ENCODE measurements at regions not wholly inside any gene's neighbourhood (a gene's known extent, or its start where the extent isn't known, plus 50 kb on each side); places are given as distances from the start of the nearest gene placed in this dataset.

- Histone ChIP-seq H3K27ac (ENCODE audit: low read depth in 1 of 3, low read length in 2 of 3) (no peak overlapping the region), H3K36me3 (ENCODE audit: control insufficient read depth in 3 of 3, insufficient read depth in 2 of 3, low read depth in 1 of 3, low read length in 3 of 3) (no peaks in the 10 kb centered on the region), H3K4me3 (ENCODE audit: low read depth in 1 of 3, low read length in 3 of 3) (no peak overlapping the region), H3K4me1 (ENCODE audit: control insufficient read depth in 3 of 3, insufficient read depth in 2 of 3, low read depth in 1 of 3, low read length in 2 of 3) (no peaks in the 10 kb centered on the region), H3K9me3 (ENCODE audit: control insufficient read depth in 2 of 2, insufficient read depth in 1 of 2, low read depth in 1 of 2, low read length in 1 of 2) (no peaks in the 10 kb centered on the region), H3K27me3 (ENCODE audit: control insufficient read depth in 3 of 3, insufficient read depth in 3 of 3, low read length in 3 of 3) (peaks cover 11 to 39% (median 13%) of the 10 kb centered on the region in 3 donors)
- 5 to 18% (median 9%) methylated on average over 14 of the region's 14 CpGs for WGBS, 3 donors
- DNase-seq (no peak), FAIRE-seq (no peak)
These were observed 297.2 kb downstream of the OMA1 start for GRCh38 chr1:58249388-58249736.

- Histone ChIP-seq H3K36me3 (ENCODE audit: control insufficient read depth in 3 of 3, insufficient read depth in 2 of 3, low read depth in 1 of 3, low read length in 3 of 3) (no peaks in the 10 kb centered on the region), H3K27ac (ENCODE audit: low read depth in 1 of 3, low read length in 2 of 3) (no peak overlapping the region), H3K27me3 (ENCODE audit: control insufficient read depth in 3 of 3, insufficient read depth in 3 of 3, low read length in 3 of 3) (peaks cover 11 to 39% (median 13%) of the 10 kb centered on the region in 3 donors), H3K4me3 (ENCODE audit: low read depth in 1 of 3, low read length in 3 of 3) (no peak overlapping the region), H3K9me3 (ENCODE audit: control insufficient read depth in 2 of 2, insufficient read depth in 1 of 2, low read depth in 1 of 2, low read length in 1 of 2) (no peaks in the 10 kb centered on the region), H3K4me1 (ENCODE audit: control insufficient read depth in 3 of 3, insufficient read depth in 2 of 3, low read depth in 1 of 3, low read length in 2 of 3) (no peaks in the 10 kb centered on the region)
- no peak for DNase-seq
- WGBS, 3 donors = 3 to 18% (median 13%) methylated on average over 11 of the region's 11 CpGs
- FAIRE-seq = no peak
These were observed 297.7 kb downstream of the OMA1 start for GRCh38 chr1:58248791-58249190.

GRCh38 chr1:58248072-58248471, 298.5 kb downstream of the OMA1 start:
- no peak overlapping the region for H3K4me3 ChIP-seq (ENCODE audit: low read depth in 1 of 3, low read length in 3 of 3)
- no peak for FAIRE-seq
- 37 to 43% (median 42%) methylated on average over 5 of the region's 5 CpGs for WGBS, 3 donors
- no peaks in the 10 kb centered on the region for H3K36me3 ChIP-seq (ENCODE audit: control insufficient read depth in 3 of 3, insufficient read depth in 2 of 3, low read depth in 1 of 3, low read length in 3 of 3)
- H3K27me3 ChIP-seq (ENCODE audit: control insufficient read depth in 3 of 3, insufficient read depth in 3 of 3, low read length in 3 of 3) = peaks cover 11 to 39% (median 13%) of the 10 kb centered on the region in 3 donors
- no peak for DNase-seq
- no peaks in the 10 kb centered on the region for H3K4me1 ChIP-seq (ENCODE audit: control insufficient read depth in 3 of 3, insufficient read depth in 2 of 3, low read depth in 1 of 3, low read length in 2 of 3)
- no peaks in the 10 kb centered on the region for H3K9me3 ChIP-seq (ENCODE audit: control insufficient read depth in 2 of 2, insufficient read depth in 1 of 2, low read depth in 1 of 2, low read length in 1 of 2)
- H3K27ac ChIP-seq (ENCODE audit: low read depth in 1 of 3, low read length in 2 of 3) = no peak overlapping the region

GRCh38 chr1:58246549-58246948, 300.0 kb downstream of the OMA1 start:
- Histone ChIP-seq H3K27me3 (ENCODE audit: control insufficient read depth in 3 of 3, insufficient read depth in 3 of 3, low read length in 3 of 3) (peaks cover 11 to 39% (median 13%) of the 10 kb centered on the region in 3 donors), H3K27ac (ENCODE audit: low read depth in 1 of 3, low read length in 2 of 3) (no peak overlapping the region), H3K4me1 (ENCODE audit: control insufficient read depth in 3 of 3, insufficient read depth in 2 of 3, low read depth in 1 of 3, low read length in 2 of 3) (no peaks in the 10 kb centered on the region), H3K9me3 (ENCODE audit: control insufficient read depth in 2 of 2, insufficient read depth in 1 of 2, low read depth in 1 of 2, low read length in 1 of 2) (no peaks in the 10 kb centered on the region), H3K4me3 (ENCODE audit: low read depth in 1 of 3, low read length in 3 of 3) (no peak overlapping the region), H3K36me3 (ENCODE audit: control insufficient read depth in 3 of 3, insufficient read depth in 2 of 3, low read depth in 1 of 3, low read length in 3 of 3) (no peaks in the 10 kb centered on the region)
- DNase-seq = no peak
- FAIRE-seq = no peak
- WGBS, 3 donors = 92 to 94% (median 93%) methylated on average over 4 of the region's 4 CpGs

- FAIRE-seq (no peak), DNase-seq (no peak)
- Histone ChIP-seq H3K27me3 (ENCODE audit: control insufficient read depth in 3 of 3, insufficient read depth in 3 of 3, low read length in 3 of 3) (peaks cover 4 to 24% (median 11%) of the 10 kb centered on the region in 3 donors), H3K9me3 (ENCODE audit: control insufficient read depth in 2 of 2, insufficient read depth in 1 of 2, low read depth in 1 of 2, low read length in 1 of 2) (no peaks in the 10 kb centered on the region), H3K4me3 (ENCODE audit: low read depth in 1 of 3, low read length in 3 of 3) (no peak overlapping the region), H3K36me3 (ENCODE audit: control insufficient read depth in 3 of 3, insufficient read depth in 2 of 3, low read depth in 1 of 3, low read length in 3 of 3) (no peaks in the 10 kb centered on the region), H3K4me1 (ENCODE audit: control insufficient read depth in 3 of 3, insufficient read depth in 2 of 3, low read depth in 1 of 3, low read length in 2 of 3) (no peaks in the 10 kb centered on the region), H3K27ac (ENCODE audit: low read depth in 1 of 3, low read length in 2 of 3) (no peak overlapping the region)
- 63 to 80% (median 73%) methylated on average over 3 of the region's 3 CpGs for WGBS, 3 donors
These were observed 301.7 kb downstream of the OMA1 start for GRCh38 chr1:58244872-58245271.

- no peak overlapping the region for H3K27ac ChIP-seq (ENCODE audit: low read depth in 1 of 3, low read length in 2 of 3)
- H3K27me3 ChIP-seq (ENCODE audit: control insufficient read depth in 3 of 3, insufficient read depth in 3 of 3, low read length in 3 of 3) = no peaks in the 10 kb centered on the region
- DNase-seq = no peak
- H3K9me3 ChIP-seq (ENCODE audit: control insufficient read depth in 2 of 2, insufficient read depth in 1 of 2, low read depth in 1 of 2, low read length in 1 of 2) = no peaks in the 10 kb centered on the region
- WGBS, 3 donors = 36 to 72% (median 54%) methylated on average over 2 of the region's 2 CpGs
- H3K4me3 ChIP-seq (ENCODE audit: low read depth in 1 of 3, low read length in 3 of 3) = no peak overlapping the region
- no peaks in the 10 kb centered on the region for H3K36me3 ChIP-seq (ENCODE audit: control insufficient read depth in 3 of 3, insufficient read depth in 2 of 3, low read depth in 1 of 3, low read length in 3 of 3)
- FAIRE-seq = no peak
- no peaks in the 10 kb centered on the region for H3K4me1 ChIP-seq (ENCODE audit: control insufficient read depth in 3 of 3, insufficient read depth in 2 of 3, low read depth in 1 of 3, low read length in 2 of 3)
These were observed 307.7 kb downstream of the OMA1 start for GRCh38 chr1:58238846-58239245.

GRCh38 chr1:58233729-58234128, 312.8 kb downstream of the OMA1 start:
- FAIRE-seq (no peak), DNase-seq (no peak)
- H3K27ac ChIP-seq (ENCODE audit: low read depth in 1 of 3, low read length in 2 of 3) = no peak overlapping the region
- no peaks in the 10 kb centered on the region for H3K36me3 ChIP-seq (ENCODE audit: control insufficient read depth in 3 of 3, insufficient read depth in 2 of 3, low read depth in 1 of 3, low read length in 3 of 3)
- no peaks in the 10 kb centered on the region for H3K9me3 ChIP-seq (ENCODE audit: control insufficient read depth in 2 of 2, insufficient read depth in 1 of 2, low read depth in 1 of 2, low read length in 1 of 2)
- no peaks in the 10 kb centered on the region for H3K4me1 ChIP-seq (ENCODE audit: control insufficient read depth in 3 of 3, insufficient read depth in 2 of 3, low read depth in 1 of 3, low read length in 2 of 3)
- WGBS, 3 donors = 65 to 76% (median 74%) methylated on average over 3 of the region's 3 CpGs
- no peak overlapping the region for H3K4me3 ChIP-seq (ENCODE audit: low read depth in 1 of 3, low read length in 3 of 3)
- no peaks in the 10 kb centered on the region for H3K27me3 ChIP-seq (ENCODE audit: control insufficient read depth in 3 of 3, insufficient read depth in 3 of 3, low read length in 3 of 3)

- DNase-seq = no peak
- Histone ChIP-seq H3K27ac (ENCODE audit: low read depth in 1 of 3, low read length in 2 of 3) (no peak overlapping the region), H3K36me3 (ENCODE audit: control insufficient read depth in 3 of 3, insufficient read depth in 2 of 3, low read depth in 1 of 3, low read length in 3 of 3) (no peaks in the 10 kb centered on the region), H3K27me3 (ENCODE audit: control insufficient read depth in 3 of 3, insufficient read depth in 3 of 3, low read length in 3 of 3) (no peaks in the 10 kb centered on the region), H3K9me3 (ENCODE audit: control insufficient read depth in 2 of 2, insufficient read depth in 1 of 2, low read depth in 1 of 2, low read length in 1 of 2) (no peaks in the 10 kb centered on the region), H3K4me1 (ENCODE audit: control insufficient read depth in 3 of 3, insufficient read depth in 2 of 3, low read depth in 1 of 3, low read length in 2 of 3) (no peaks in the 10 kb centered on the region), H3K4me3 (ENCODE audit: low read depth in 1 of 3, low read length in 3 of 3) (no peak overlapping the region)
- 59 to 83% (median 65%) methylated on average over 1 of the region's 1 CpG for WGBS, 3 donors
- no peak for FAIRE-seq
These were observed 315.3 kb downstream of the OMA1 start for GRCh38 chr1:58231204-58231603.

GRCh38 chr1:58227604-58228003, 318.9 kb downstream of the OMA1 start:
- FAIRE-seq (no peak), DNase-seq (no peak)
- 65 to 83% (median 76%) methylated on average over 3 of the region's 3 CpGs for WGBS, 3 donors
- Histone ChIP-seq H3K9me3 (ENCODE audit: control insufficient read depth in 2 of 2, insufficient read depth in 1 of 2, low read depth in 1 of 2, low read length in 1 of 2) (no peaks in the 10 kb centered on the region), H3K27ac (ENCODE audit: low read depth in 1 of 3, low read length in 2 of 3) (no peak overlapping the region), H3K4me3 (ENCODE audit: low read depth in 1 of 3, low read length in 3 of 3) (no peak overlapping the region), H3K4me1 (ENCODE audit: control insufficient read depth in 3 of 3, insufficient read depth in 2 of 3, low read depth in 1 of 3, low read length in 2 of 3) (no peaks in the 10 kb centered on the region), H3K36me3 (ENCODE audit: control insufficient read depth in 3 of 3, insufficient read depth in 2 of 3, low read depth in 1 of 3, low read length in 3 of 3) (no peaks in the 10 kb centered on the region), H3K27me3 (ENCODE audit: control insufficient read depth in 3 of 3, insufficient read depth in 3 of 3, low read length in 3 of 3) (no peaks in the 10 kb centered on the region)

Measured in small intestine (tissue), 7 donors.